ENCODE measurements at regions not wholly inside any gene's neighbourhood (a gene's known extent, or its start where the extent isn't known, plus 50 kb on each side); places are given as distances from the start of the nearest gene placed in this dataset.

GRCh38 chr1:30636621-30637020 is 86.8 kb downstream of the MATN1 start (continued):
- TF ChIP-seq ZNF687 (IDR thresholded peaks at IDR 0.05) (no peak), HDGF (IDR thresholded peaks at IDR 0.05) (no peak), SKIL (IDR thresholded peaks at IDR 0.05; ENCODE audit: low read depth, poor library complexity, severe bottlenecking) (no peak), HDAC6 (IDR thresholded peaks at IDR 0.05; ENCODE audit: unreplicated experiment) (no peak)

- Histone ChIP-seq H3K36me3 (ENCODE audit: control insufficient read depth in 2 of 2, insufficient read depth in 2 of 2, low read length in 1 of 2) (no peaks in the 10 kb centered on the region), H3K9ac (ENCODE audit: control insufficient read depth, insufficient read depth, low read length) (no peak overlapping the region), H2AFZ (ENCODE audit: control insufficient read depth, low read depth, low read length) (no peak overlapping the region), H3K27me3 (replicated peaks in 1 of 2; ENCODE audit: control insufficient read depth in 2 of 2, insufficient read depth in 2 of 2, low read length in 1 of 2) (no peaks in the 10 kb centered on the region; a peak in 2 of 4 replicates), H3K4me3 (no peak overlapping the region), H3K9me3 (replicated peaks; ENCODE audit: control insufficient read depth, insufficient read depth, low read length) (no peaks in the 10 kb centered on the region), H3K79me2 (ENCODE audit: control insufficient read depth, insufficient read depth, low read length) (no peaks in the 10 kb centered on the region), H4K20me1 (ENCODE audit: control insufficient read depth, insufficient read depth) (no peaks in the 10 kb centered on the region), H3K4me2 (ENCODE audit: control insufficient read depth, insufficient read depth) (no peak overlapping the region), H3K27ac (ENCODE audit: control insufficient read depth, insufficient read depth) (no peak overlapping the region), H3K4me1 (ENCODE audit: control insufficient read depth, insufficient read depth, low read length) (no peaks in the 10 kb centered on the region)
- ATAC-seq = no peak
- BruUV-seq (replicated peaks) = no TSS peak
- DNase-seq (ENCODE audit: low read depth, low spot score) = no peak
- RAD21 ChIA-PET (ENCODE audit: unreplicated experiment) = no interaction called here
- SMC1A ChIA-PET (ENCODE audit: uncharacterized antibody, unreplicated experiment) = no interaction called here
- TF ChIP-seq HDAC6 (IDR thresholded peaks at IDR 0.05; ENCODE audit: unreplicated experiment) (no peak), PKNOX1 (IDR thresholded peaks at IDR 0.05) (no peak), MEF2B (IDR thresholded peaks at IDR 0.05; ENCODE audit: partially characterized antibody, poor library complexity, severe bottlenecking) (no peak), EGR1 (IDR thresholded peaks at IDR 0.05; ENCODE audit: borderline replicate concordance in 1 of 2, low read depth in 2 of 2, low read length in 2 of 2) (no peak), MXI1 (IDR thresholded peaks at IDR 0.05; ENCODE audit: low read depth, low read length) (no peak), SMAD5 (IDR thresholded peaks at IDR 0.05; ENCODE audit: low read depth) (no peak)
- intact Hi-C loops (cut with micrococcal nuclease; ENCODE audit: unreplicated experiment) (no loop called here), in situ Hi-C loops (cut with MboI) (no loop called here)
- POLR2A ChIA-PET = no interaction called here
- no peak for FAIRE-seq
- CTCF ChIA-PET = no interaction called here
- WGBS (ENCODE audit: insufficient coverage, insufficient replicate concordance, low lambda C conversion rate, missing lambda C conversion rate) = 21% methylated on average over 8 of the region's 8 CpGs
Observed at GRCh38 chr1:30635391-30635975, 87.9 kb downstream of the MATN1 start.
